ENCODE measurements at regions not wholly inside any gene's neighbourhood (a gene's known extent, or its start where the extent isn't known, plus 50 kb on each side); places are given as distances from the start of the nearest gene placed in this dataset.

DNA sequence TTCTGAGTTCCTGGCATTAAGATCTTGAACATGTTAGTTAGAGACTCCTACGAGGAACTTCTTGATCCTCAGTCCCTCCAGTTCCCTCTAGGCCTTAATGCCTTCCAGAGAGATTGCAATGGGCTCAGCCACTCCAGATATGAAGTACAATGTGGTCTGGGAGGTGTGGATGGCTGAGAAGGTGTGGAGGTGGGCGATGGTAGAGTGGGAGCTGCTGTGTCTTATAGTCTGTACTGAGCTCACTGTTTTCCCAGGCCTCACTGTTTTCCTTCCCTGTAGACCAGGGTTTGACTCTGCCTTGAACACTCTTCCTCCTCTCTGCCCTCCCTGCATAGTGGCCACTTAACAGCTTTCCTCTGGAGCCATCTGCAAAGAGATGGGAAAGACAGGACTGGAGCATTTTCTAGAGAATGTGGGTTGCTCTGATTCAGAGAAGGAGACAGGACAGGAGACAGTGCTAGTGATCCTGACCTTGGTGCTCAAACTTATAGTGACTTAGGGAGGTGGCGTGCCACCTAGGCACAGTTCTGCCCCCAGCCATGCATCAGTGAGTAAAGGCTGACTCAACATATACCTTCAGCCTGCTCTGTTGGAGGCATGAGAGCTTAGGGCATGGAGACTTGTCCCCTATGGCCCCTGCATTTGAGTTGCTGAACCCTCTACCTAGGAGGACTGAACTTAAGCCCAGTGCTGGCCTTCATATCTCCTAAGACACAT, 129.7 kb downstream of the TDRD15 start:
- DNase-seq (ENCODE audit: low read depth) = no peak

- DNase-seq (ENCODE audit: low read depth) = no peak
These were observed 130.6 kb downstream of the TDRD15 start for GRCh38 chr2:21254170-21254965.

DNA sequence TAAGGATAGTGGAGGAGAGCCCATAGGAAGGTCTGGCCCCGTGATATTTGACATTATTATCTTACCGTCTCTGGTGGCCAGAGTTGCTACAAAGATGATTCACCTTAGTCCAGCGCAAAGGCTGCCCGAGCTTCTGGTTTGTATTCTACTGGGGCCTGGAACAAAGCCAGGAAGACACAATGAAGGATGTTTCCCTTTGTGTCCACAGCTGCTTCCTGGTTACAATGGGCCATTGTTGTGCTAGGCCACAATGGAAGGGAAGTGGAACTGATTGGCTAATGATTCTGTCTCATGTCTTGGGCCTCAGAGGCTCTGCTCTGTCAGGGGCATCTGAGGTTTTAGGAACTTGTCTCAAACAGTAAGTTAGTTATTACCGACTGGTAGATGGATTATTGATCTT, 132.2 kb downstream of the TDRD15 start:
- DNase-seq (ENCODE audit: low read depth) = peak; percentile 11

- no peak for DNase-seq (ENCODE audit: low read depth)
These were observed 133.9 kb downstream of the TDRD15 start for GRCh38 chr2:21257621-21258020.

DNA sequence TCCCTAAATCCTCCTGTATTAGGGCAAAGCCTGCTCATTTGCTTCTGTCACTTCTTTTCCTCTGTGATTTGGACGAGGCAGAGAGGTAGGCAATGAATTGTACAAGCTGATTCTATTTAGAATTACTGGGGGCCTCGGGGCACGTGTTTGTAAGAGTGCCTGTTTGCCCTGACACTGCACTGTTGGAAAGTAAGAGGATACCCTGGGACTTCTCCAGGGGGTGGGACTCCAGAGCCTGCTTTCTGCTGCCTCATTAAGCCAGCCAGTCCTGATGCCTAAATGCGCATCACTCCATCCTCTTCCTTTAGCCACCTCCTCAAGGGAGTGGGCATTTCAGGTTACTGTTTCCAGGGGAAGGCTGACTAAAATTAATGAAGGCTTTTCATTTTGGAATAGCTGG, 134.3 kb downstream of the TDRD15 start:
- no peak for DNase-seq (ENCODE audit: low read depth)

DNA sequence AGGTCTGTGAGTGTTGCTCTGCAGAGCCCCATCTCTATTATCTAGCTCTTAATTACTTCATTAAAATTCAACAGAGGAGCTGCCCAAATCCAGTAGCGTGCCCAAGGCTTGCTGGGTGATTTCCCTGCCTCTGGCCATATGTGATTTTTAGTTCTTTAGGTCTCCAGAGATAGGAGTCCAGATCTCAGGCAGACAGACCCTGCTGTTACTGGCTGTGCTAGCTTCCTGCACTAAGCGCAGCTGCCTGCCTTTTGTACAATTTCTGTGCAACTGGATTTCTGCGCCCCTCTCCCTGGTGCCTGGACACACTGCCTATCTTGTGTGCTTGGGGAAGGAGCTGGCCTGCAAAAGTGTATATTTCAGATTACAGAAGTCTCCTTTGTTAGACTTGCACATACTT, 136.5 kb downstream of the TDRD15 start:
- DNase-seq (ENCODE audit: low read depth) = no peak

DNA sequence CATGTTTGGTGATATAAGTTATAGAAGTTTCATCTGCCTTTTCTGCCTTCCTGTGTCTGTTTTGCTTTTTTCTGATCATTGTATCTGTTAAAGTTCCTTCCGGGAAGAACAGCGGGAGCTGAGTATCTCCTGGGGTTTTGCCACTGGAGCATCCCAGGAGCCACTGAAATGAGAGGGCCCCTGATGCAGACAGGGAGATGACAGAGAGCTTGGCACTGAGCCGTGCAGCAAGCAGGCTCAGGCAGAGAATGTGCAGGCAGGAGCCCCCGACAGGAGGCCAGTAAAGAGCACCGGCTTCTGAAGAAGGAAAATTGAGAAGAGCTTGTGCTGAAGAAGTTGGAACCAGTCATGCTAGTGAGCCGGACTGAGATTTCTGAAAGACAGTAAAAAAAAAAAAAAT, 137.8 kb downstream of the TDRD15 start:
- DNase-seq (ENCODE audit: low read depth) = no peak

DNA sequence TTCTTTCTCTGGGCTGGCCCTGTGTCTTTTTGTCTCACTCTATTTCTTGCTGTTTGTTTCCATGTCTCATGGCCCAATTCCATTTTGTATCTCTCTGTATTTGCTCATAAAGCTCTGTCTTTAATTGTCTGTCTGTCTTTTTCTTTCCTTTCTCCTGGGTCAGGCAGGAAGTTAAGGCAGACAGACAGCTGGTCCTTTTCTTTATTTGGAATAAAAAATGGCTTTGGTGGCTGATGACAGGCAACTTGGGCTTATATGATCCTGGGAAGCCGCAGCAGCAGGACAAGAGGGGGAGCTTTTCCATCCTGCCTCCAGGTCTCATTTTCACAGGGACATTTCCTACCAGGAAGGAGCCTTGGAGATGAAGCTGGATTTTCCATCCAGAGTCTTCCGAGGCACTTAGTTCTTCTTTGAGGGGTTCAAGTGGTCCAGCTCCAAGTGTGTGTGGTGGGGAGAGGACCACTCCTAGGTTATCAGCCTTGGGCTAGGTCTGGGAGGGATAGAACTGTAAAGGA, 138.7 kb downstream of the TDRD15 start:
- DNase-seq (ENCODE audit: low read depth) = no peak

GRCh38 chr2:21263622-21264021, 139.9 kb downstream of the TDRD15 start:
- no peak for DNase-seq (ENCODE audit: low read depth)

DNA sequence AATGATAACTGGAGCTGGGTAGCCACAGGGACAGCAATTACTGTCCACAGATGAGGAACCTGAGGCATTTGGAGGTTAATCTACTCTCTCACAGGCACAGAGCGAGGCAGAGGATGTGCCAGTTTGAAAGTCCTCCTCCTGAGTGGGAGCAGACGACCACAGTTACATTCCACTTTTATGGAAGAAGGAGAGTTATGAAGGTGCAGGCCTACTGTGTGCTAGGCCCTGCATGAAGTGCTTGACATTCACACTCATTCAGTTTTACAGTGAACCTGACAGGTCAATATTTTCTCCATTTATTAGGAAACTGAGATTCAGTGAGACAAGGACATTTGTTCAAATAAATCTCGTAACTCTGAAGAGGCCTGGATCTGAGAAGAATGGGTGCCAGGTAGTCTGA, 142.0 kb downstream of the TDRD15 start:
- no peak for DNase-seq (ENCODE audit: low read depth)

GRCh38 chr2:21267232-21267835, 143.6 kb downstream of the TDRD15 start:
- DNase-seq (ENCODE audit: low read depth) = no peak

GRCh38 chr2:21268197-21268877, 144.6 kb downstream of the TDRD15 start:
- no peak for DNase-seq (ENCODE audit: low read depth)

GRCh38 chr2:21268878-21269224, 145.1 kb downstream of the TDRD15 start:
- no peak for DNase-seq (ENCODE audit: low read depth)

- no peak for DNase-seq (ENCODE audit: low read depth)
These were observed 145.6 kb downstream of the TDRD15 start for GRCh38 chr2:21269382-21269781.

GRCh38 chr2:21270083-21270491, 146.3 kb downstream of the TDRD15 start:
- DNase-seq (ENCODE audit: low read depth) = no peak

GRCh38 chr2:21270708-21271122, 146.9 kb downstream of the TDRD15 start:
- no peak for DNase-seq (ENCODE audit: low read depth)

- no peak for DNase-seq (ENCODE audit: low read depth)
These were observed 152.4 kb downstream of the TDRD15 start for GRCh38 chr2:21276163-21276562.

- no peak for DNase-seq (ENCODE audit: low read depth)
These were observed 153.6 kb downstream of the TDRD15 start for GRCh38 chr2:21277068-21278056.

DNA sequence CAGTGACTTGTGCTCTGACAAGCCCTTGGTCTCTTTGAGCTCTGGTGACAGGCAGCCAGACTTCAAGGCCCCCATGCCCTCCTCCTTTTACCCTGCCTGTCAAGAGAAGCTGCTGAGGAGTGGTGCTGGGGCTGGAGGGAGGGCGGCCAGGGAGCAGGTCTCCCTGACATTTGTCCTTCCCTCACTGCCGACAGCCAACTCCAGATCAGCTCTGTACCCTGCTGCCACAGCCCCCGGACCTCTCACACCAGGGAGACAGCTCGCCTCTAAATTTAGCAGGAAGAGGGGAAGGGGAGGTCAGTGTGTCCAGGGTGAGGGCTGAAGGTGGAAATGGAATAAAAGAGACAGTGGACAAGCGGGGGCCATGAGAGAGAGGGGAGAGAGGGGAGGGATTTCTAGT, 155.8 kb downstream of the TDRD15 start:
- DNase-seq (ENCODE audit: low read depth) = no peak

- DNase-seq (ENCODE audit: low read depth) = no peak
These were observed 157.0 kb downstream of the TDRD15 start for GRCh38 chr2:21280793-21281192.

GRCh38 chr2:21281384-21281783, 157.6 kb downstream of the TDRD15 start:
- no peak for DNase-seq (ENCODE audit: low read depth)
